Colonic mucosa (tissue), 4 donors: ENCODE measurements at regions not wholly inside any gene's neighbourhood (a gene's known extent, or its start where the extent isn't known, plus 50 kb on each side); places are given as distances from the start of the nearest gene placed in this dataset.

Experiments
- DNase-seq: peaks from one replicate; pipeline ENCODE4 v3.0.0-alpha.2; 2020
- H3K27ac ChIP-seq: fragments of 200-600 bp; one replicate; pipeline ENCODE4 v1.8.0; 2021
- H3K27me3 ChIP-seq: fragments of 200-600 bp; one replicate; pipeline ENCODE4 v1.8.0; 2021
- H3K36me3 ChIP-seq: fragments of 200-600 bp; one replicate; pipeline ENCODE4 v1.8.0; 2021
- H3K4me1 ChIP-seq: fragments of 200-600 bp; one replicate; pipeline ENCODE4 v1.8.0; 2021; ENCODE audit warnings: mild to moderate bottlenecking
- H3K4me3 ChIP-seq: fragments of 200-600 bp; one replicate; pipeline ENCODE4 v1.8.0; 2021
- H3K9ac ChIP-seq, 2 donors: one replicate each; pipeline ENCODE4 v1.7.0; 2013; ENCODE audit warnings: control low read depth in 2 of 2, low read depth in 2 of 2, low read length in 2 of 2
- H3K9me3 ChIP-seq: fragments of 200-600 bp; one replicate; pipeline ENCODE4 v1.8.0; 2021
- intact Hi-C: fragments of 100-400 bp; cut with DNase I; formaldehyde crosslinking; loops from one replicate; pipeline ENCODE4 v1.14.1; 2022
- TF ChIP-seq, protein P1 (sequence below): fragments of 200-600 bp; IDR thresholded peaks from one replicate; pipeline ENCODE4 v1.8.0; 2022; ENCODE audit warnings: antibody characterized with exemption, mild to moderate bottlenecking
- donor health status: healthy.
- donor health status: DM: no; HTN: no; CAD: no.
- donor health status: DM: no; HTN: no; CAD: no.

DNA sequence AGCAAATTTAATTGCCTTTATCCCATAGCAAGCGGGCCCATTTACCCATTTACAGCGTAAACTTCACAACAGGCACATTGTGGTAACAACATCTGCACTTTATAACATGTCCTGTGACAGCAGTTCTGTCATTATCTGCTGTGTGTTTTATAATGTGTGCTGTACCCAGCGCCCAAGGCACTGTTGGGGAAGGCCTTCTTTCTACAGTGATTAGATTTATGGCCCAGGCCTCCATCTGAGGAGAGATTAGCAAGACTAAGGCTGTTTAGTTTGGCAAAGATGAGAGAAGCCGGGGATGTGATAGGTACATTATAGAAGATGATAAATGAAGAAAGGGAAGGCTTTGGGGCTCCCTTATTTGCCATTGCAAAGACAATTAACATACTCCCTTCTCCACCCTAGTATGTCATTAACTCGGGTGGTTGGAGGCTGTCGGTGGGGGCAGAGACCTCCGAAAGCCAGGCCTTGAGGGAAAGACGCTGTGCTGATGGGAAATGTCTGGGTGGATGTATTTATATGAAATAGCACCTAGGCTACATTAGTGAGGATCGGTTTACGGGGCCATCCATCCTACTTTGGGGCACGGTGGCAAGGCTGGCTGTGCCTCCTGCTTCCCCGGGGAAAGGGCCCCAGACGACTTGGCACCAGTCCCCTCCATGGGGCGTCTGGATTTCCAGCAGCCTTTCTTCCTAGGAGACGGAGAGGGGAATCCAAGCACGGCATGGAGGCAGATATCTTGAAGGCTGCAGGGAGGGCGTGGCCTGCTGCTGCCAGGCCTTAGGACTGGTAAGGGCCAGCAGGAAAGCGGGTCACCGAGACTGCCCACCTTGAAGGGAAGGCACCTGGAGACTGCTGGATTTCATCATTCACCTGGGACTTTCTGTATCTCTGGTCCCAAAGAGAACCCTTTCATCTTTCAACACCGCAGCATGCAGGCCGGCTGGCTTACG is 64.3 kb upstream of the PTCH1 start:
- Histone ChIP-seq H3K4me3 (no peak overlapping the region), H3K27ac (no peak overlapping the region), H3K36me3 (no peaks in the 10 kb centered on the region), H3K27me3 (no peaks in the 10 kb centered on the region), H3K9ac (no peak overlapping the region), H3K9me3 (no peaks in the 10 kb centered on the region), H3K4me1 (no peaks in the 10 kb centered on the region)
- DNase-seq = peak; percentile 33
- intact Hi-C loops = no loop called here
- TF ChIP-seq, protein P1, sequence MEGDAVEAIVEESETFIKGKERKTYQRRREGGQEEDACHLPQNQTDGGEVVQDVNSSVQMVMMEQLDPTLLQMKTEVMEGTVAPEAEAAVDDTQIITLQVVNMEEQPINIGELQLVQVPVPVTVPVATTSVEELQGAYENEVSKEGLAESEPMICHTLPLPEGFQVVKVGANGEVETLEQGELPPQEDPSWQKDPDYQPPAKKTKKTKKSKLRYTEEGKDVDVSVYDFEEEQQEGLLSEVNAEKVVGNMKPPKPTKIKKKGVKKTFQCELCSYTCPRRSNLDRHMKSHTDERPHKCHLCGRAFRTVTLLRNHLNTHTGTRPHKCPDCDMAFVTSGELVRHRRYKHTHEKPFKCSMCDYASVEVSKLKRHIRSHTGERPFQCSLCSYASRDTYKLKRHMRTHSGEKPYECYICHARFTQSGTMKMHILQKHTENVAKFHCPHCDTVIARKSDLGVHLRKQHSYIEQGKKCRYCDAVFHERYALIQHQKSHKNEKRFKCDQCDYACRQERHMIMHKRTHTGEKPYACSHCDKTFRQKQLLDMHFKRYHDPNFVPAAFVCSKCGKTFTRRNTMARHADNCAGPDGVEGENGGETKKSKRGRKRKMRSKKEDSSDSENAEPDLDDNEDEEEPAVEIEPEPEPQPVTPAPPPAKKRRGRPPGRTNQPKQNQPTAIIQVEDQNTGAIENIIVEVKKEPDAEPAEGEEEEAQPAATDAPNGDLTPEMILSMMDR = no peak

DNA sequence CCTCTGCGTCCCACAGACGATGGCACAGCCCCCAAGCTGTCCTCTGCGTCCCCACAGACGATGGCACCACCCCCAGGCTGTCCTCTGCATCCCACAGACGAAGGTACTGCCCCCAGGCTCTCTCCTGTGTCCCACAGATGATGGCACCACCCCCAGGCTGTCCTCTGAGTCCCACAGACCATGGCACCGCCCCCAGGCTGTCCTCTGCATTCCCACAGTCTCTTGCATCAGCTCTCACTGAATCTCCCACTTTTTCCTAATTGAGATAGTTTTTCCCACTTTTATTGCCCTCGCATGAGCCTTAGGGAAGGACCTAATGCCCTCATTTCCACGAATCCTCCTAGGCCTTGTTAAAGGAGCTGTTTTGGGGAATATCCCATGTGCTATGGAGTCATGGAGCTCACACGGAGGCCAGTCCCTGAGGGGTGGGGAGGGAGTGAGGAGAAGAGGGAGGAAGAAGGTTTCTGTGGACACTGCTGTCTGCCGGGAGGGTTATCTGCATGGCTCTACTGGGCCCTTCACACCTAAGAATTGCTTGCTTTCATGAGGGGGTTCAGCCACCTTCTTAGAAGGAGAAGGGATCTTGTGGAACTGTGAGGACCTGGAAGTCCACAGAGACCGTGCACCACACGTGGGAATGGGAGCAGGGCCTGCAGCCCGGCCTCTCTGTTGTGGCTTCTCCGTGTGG is 58.2 kb upstream of the PTCH1 start:
- intact Hi-C loops = no loop called here
- Histone ChIP-seq H3K9me3 (no peaks in the 10 kb centered on the region), H3K36me3 (no peaks in the 10 kb centered on the region), H3K9ac (no peak overlapping the region), H3K27ac (no peak overlapping the region), H3K27me3 (no peaks in the 10 kb centered on the region), H3K4me1 (no peaks in the 10 kb centered on the region), H3K4me3 (no peak overlapping the region)
- no peak for DNase-seq
- TF ChIP-seq, protein P1 = no peak

DNA sequence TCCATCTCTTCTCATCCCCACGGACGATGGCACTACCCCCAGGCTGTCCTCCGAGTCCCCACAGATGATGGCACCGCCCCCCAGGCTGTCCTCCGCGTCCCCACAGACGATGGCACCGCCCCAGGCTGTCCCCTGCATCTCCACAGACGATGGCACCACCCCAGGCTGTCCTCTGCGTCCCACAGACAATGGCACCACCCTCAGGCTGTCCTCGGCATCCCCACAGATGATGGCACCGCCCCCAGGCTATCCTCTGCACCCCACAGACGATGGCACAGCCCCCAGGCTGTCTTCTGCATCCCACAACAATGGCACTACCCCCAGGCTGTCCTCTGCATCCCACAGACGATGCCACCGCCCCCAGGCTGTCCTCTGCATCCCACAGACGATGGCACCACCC is 57.4 kb upstream of the PTCH1 start:
- Histone ChIP-seq H3K27ac (no peak overlapping the region), H3K4me3 (no peak overlapping the region), H3K27me3 (no peaks in the 10 kb centered on the region), H3K36me3 (no peaks in the 10 kb centered on the region), H3K4me1 (no peaks in the 10 kb centered on the region), H3K9ac (no peak overlapping the region), H3K9me3 (no peaks in the 10 kb centered on the region)
- no peak for DNase-seq
- TF ChIP-seq, protein P1 = no peak
- intact Hi-C loops = no loop called here

DNA sequence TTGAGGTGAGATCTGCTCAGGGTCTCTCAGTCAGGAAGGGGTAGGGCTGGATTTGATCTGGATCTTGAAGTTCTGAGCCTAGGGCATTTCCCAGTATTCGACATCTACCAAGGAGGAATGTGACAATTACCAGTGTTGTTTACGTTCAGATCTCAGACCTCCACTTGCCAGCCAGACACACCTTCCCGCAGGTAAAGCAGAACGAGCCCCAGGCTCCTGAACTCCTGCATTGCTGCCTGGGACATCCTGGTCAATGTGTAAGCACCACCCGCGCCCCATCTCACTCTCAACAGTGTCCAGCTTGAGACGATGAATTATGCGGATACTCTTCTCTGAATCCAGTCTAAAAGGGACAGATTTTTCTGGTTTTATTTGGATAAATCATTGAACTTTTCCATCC is 56.7 kb upstream of the PTCH1 start:
- H3K4me3 ChIP-seq = no peak overlapping the region
- DNase-seq = no peak
- H3K4me1 ChIP-seq = no peaks in the 10 kb centered on the region
- H3K9me3 ChIP-seq = no peaks in the 10 kb centered on the region
- intact Hi-C loops = no loop called here
- H3K9ac ChIP-seq = no peak overlapping the region
- peak overlapping the region; percentile 6 for H3K27ac ChIP-seq
- H3K36me3 ChIP-seq = no peaks in the 10 kb centered on the region
- TF ChIP-seq, protein P1 = no peak
- H3K27me3 ChIP-seq = no peaks in the 10 kb centered on the region

DNA sequence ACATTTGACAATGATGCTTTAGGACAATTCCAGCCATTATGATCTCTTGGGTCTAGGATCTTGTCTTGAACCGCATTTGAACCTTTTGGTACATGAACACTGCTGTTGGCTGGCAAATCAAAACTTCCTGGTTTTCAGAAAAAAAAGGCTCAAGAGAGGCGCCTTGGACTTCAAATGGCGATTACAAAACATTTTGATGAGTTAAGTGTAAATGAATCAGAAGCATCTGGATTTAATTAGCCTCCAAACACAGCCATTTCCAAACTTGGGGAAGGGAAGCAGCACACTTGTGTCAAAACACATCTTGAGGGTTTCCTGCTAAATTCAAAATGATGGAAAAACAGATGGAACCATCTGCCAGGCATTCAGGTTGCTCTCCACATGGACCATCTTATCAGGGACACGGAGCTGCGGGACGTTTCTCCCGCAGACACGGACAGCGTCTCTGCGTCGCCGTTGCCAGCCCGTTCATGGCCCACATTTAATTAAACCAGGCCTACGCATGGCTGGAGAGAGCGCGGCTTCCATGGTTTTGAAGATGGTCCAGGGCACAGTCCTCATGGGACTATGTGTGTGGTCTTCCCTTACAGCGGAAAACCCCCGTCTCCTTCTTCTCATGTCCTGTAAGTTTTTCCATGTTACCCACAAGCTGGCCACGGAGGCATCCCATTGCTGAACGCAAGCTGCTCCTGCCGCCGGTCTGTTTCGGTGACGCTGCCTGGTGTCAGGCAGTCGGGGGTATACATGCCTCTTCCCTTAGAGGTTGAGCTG is 55.8 kb upstream of the PTCH1 start:
- no peak for DNase-seq
- no peaks in the 10 kb centered on the region for H3K4me1 ChIP-seq
- H3K9ac ChIP-seq = no peak overlapping the region
- no peaks in the 10 kb centered on the region for H3K27me3 ChIP-seq
- TF ChIP-seq, protein P1 = no peak
- no peak overlapping the region for H3K4me3 ChIP-seq
- no peaks in the 10 kb centered on the region for H3K36me3 ChIP-seq
- no peaks in the 10 kb centered on the region for H3K9me3 ChIP-seq
- no peak overlapping the region for H3K27ac ChIP-seq
- intact Hi-C loops = no loop called here
